Inflammatory macrophage (primary cell): ENCODE measurements at regions not wholly inside any gene's neighbourhood (a gene's known extent, or its start where the extent isn't known, plus 50 kb on each side); places are given as distances from the start of the nearest gene placed in this dataset.

Source experiments
- DNase-seq, 2 donors: peaks; one replicate each; pipeline ENCODE4 v3.0.0-alpha.2; 2020 to 2022

- no peak for DNase-seq
Measured at GRCh38 chr4:16993956-16994840, 95.8 kb upstream of the LDB2 start.

GRCh38 chr4:16992566-16993225 lies 94.3 kb upstream of the LDB2 start:
- no peak for DNase-seq

- no peak for DNase-seq
Measured at GRCh38 chr4:16991450-16991849, 93.0 kb upstream of the LDB2 start.

GRCh38 chr4:16989371-16989770 lies 90.9 kb upstream of the LDB2 start:
- DNase-seq: no peak

GRCh38 chr4:16988814-16989213 lies 90.4 kb upstream of the LDB2 start:
- DNase-seq: no peak

GRCh38 chr4:16977081-16977480 lies 78.6 kb upstream of the LDB2 start:
- DNase-seq: no peak

GRCh38 chr4:16969696-16970135 lies 71.3 kb upstream of the LDB2 start:
- no peak for DNase-seq

GRCh38 chr4:16967722-16968121 lies 69.3 kb upstream of the LDB2 start:
- no peak for DNase-seq

GRCh38 chr4:16959305-16959704 lies 60.9 kb upstream of the LDB2 start:
- no peak for DNase-seq

GRCh38 chr4:16952896-16953630 lies 54.6 kb upstream of the LDB2 start:
- DNase-seq: no peak

- no peak for DNase-seq
Measured at GRCh38 chr4:16952462-16952871, 54.0 kb upstream of the LDB2 start.
